ENCODE measurements at regions not wholly inside any gene's neighbourhood (a gene's known extent, or its start where the extent isn't known, plus 50 kb on each side); places are given as distances from the start of the nearest gene placed in this dataset.

DNA sequence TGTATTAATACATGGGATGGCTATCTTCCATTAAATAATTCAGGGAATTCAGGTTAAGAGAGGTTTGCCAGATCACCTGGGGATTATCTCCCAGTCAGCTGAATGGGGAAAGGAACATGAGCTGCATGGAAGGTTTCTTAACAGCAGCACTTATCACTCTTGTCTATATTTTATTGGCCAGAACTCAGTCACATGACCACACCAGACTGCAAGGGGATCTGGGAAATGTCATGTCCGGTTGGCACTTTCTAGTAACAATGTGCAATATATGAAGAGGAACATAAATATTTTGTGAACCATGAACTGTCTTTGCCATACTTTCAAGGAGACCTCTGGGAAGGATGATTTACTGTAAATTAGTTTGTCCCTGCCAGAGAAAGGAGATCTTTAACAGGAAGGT, 599.1 kb downstream of the SLC4A3 start:
- Histone ChIP-seq H2AFZ (ENCODE audit: low read length) (no peak overlapping the region), H3K4me2 (ENCODE audit: low read length) (no peak overlapping the region), H3K27me3 (ENCODE audit: insufficient read depth, low read length) (no peaks in the 10 kb centered on the region), H3K4me1 (ENCODE audit: insufficient read depth, low read length, severe bottlenecking) (no peaks in the 10 kb centered on the region), H3K36me3 (ENCODE audit: insufficient read depth, low read length) (no peaks in the 10 kb centered on the region), H3K9me2 (ENCODE audit: low read depth, low read length) (no peaks in the 10 kb centered on the region), H3K4me3 (ENCODE audit: low read depth, low read length, poor library complexity, severe bottlenecking) (no peak overlapping the region), H3K27ac (ENCODE audit: low read depth, low read length, poor library complexity, severe bottlenecking) (no peak overlapping the region), H3K79me2 (ENCODE audit: insufficient read depth, low read length) (no peaks in the 10 kb centered on the region), H4K20me1 (ENCODE audit: insufficient read depth, low read length) (no peaks in the 10 kb centered on the region), H3K9ac (ENCODE audit: low read length) (no peak overlapping the region), H3F3A (ENCODE audit: insufficient read depth, low read length) (no peaks in the 10 kb centered on the region), H3K9me3 (ENCODE audit: low read length) (no peaks in the 10 kb centered on the region)
- no peak for TF ChIP-seq EZH2 (IDR thresholded peaks at IDR 0.05; ENCODE audit: borderline replicate concordance, low read length)
- TF ChIP-seq, protein P1, sequence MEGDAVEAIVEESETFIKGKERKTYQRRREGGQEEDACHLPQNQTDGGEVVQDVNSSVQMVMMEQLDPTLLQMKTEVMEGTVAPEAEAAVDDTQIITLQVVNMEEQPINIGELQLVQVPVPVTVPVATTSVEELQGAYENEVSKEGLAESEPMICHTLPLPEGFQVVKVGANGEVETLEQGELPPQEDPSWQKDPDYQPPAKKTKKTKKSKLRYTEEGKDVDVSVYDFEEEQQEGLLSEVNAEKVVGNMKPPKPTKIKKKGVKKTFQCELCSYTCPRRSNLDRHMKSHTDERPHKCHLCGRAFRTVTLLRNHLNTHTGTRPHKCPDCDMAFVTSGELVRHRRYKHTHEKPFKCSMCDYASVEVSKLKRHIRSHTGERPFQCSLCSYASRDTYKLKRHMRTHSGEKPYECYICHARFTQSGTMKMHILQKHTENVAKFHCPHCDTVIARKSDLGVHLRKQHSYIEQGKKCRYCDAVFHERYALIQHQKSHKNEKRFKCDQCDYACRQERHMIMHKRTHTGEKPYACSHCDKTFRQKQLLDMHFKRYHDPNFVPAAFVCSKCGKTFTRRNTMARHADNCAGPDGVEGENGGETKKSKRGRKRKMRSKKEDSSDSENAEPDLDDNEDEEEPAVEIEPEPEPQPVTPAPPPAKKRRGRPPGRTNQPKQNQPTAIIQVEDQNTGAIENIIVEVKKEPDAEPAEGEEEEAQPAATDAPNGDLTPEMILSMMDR (IDR thresholded peaks at IDR 0.05; ENCODE audit: low read length), result no peak

DNA sequence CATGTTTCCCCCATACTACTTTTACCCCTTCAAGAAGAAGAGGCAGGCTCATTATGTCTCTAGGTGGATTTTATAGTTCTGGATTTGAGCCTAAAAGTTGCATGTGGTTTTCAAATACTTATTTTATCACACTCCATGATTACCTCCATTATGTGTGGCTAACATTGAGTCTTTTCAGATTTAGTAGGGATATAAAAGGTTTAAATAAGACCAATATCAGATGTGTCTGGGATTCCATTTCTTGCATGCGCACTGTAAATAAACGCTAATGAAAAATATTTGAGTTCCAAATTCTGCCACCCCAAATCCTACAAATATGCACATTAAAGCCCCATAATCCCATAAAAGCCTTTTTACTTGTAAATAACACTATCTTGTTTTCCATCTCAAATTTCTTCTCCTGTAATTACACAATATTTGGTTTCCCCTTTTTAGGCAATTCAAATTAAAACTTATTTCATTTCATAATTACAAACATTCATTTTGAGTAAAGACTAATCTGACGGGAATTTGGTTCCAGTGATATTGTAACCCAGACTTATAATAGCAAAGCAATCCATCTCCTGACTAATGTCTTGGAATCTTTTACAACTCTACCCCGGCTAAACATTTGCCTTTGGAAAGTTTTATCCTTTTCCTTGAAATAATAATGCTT, 600.0 kb downstream of the SLC4A3 start:
- Histone ChIP-seq H3K9ac (ENCODE audit: low read length) (no peak overlapping the region), H3K79me2 (ENCODE audit: insufficient read depth, low read length) (no peaks in the 10 kb centered on the region), H3F3A (ENCODE audit: insufficient read depth, low read length) (no peaks in the 10 kb centered on the region), H4K20me1 (ENCODE audit: insufficient read depth, low read length) (no peaks in the 10 kb centered on the region), H3K4me1 (ENCODE audit: insufficient read depth, low read length, severe bottlenecking) (no peaks in the 10 kb centered on the region), H3K27me3 (ENCODE audit: insufficient read depth, low read length) (no peaks in the 10 kb centered on the region), H3K9me3 (ENCODE audit: low read length) (no peaks in the 10 kb centered on the region), H3K27ac (ENCODE audit: low read depth, low read length, poor library complexity, severe bottlenecking) (no peak overlapping the region), H3K9me2 (ENCODE audit: low read depth, low read length) (no peaks in the 10 kb centered on the region), H3K36me3 (ENCODE audit: insufficient read depth, low read length) (no peaks in the 10 kb centered on the region), H3K4me3 (ENCODE audit: low read depth, low read length, poor library complexity, severe bottlenecking) (no peak overlapping the region), H2AFZ (ENCODE audit: low read length) (no peak overlapping the region), H3K4me2 (ENCODE audit: low read length) (no peak overlapping the region)
- TF ChIP-seq, protein P1 (IDR thresholded peaks at IDR 0.05; ENCODE audit: low read length), result no peak
- no peak for TF ChIP-seq EZH2 (IDR thresholded peaks at IDR 0.05; ENCODE audit: borderline replicate concordance, low read length)

DNA sequence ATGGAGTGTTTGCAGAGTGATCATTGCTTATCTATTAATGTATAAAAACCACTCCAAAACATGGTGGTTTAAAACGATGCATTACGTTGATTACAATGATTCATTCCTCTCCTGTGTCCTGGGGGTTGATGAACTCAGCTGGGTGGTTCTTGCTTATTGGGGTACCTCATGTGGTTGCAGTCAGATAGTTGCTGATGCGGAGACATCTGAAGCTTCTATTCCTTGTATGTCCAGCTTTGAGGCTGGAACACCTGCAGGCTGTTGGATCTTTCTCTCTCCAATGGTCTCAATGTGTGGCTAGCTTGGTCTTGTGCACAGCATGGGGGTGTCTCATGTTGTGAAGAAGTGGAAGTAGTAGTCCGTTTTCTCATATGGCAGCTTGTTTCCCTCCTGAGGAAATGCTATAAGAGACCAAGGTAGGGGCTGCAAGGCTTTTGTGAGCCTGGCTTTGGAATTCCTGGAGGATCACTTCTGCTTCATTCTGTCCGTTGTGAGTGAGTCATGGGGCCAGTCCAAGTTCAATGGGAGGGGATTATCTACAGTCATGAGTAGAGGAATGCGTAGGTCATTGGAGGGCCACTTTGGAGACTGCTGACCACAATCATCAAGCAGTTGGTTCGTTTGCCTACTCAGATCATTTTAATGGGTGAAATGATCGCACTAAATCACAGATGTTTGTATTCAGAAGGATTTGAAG, 601.0 kb downstream of the SLC4A3 start:
- H3K4me3 ChIP-seq (ENCODE audit: low read depth, low read length, poor library complexity, severe bottlenecking), result no peak overlapping the region
- H3K4me2 ChIP-seq (ENCODE audit: low read length), result no peak overlapping the region
- H3K4me1 ChIP-seq (ENCODE audit: insufficient read depth, low read length, severe bottlenecking), result no peaks in the 10 kb centered on the region
- H3K27ac ChIP-seq (ENCODE audit: low read depth, low read length, poor library complexity, severe bottlenecking), result no peak overlapping the region
- no peaks in the 10 kb centered on the region for H3K9me2 ChIP-seq (ENCODE audit: low read depth, low read length)
- no peak for TF ChIP-seq EZH2 (IDR thresholded peaks at IDR 0.05; ENCODE audit: borderline replicate concordance, low read length)
- TF ChIP-seq, protein P1 (IDR thresholded peaks at IDR 0.05; ENCODE audit: low read length), result no peak
- no peaks in the 10 kb centered on the region for H4K20me1 ChIP-seq (ENCODE audit: insufficient read depth, low read length)
- H3K9me3 ChIP-seq (ENCODE audit: low read length), result no peaks in the 10 kb centered on the region
- no peak overlapping the region for H2AFZ ChIP-seq (ENCODE audit: low read length)
- no peaks in the 10 kb centered on the region for H3K79me2 ChIP-seq (ENCODE audit: insufficient read depth, low read length)
- no peaks in the 10 kb centered on the region for H3K36me3 ChIP-seq (ENCODE audit: insufficient read depth, low read length)
- H3K27me3 ChIP-seq (ENCODE audit: insufficient read depth, low read length), result no peaks in the 10 kb centered on the region
- H3K9ac ChIP-seq (ENCODE audit: low read length), result no peak overlapping the region
- no peaks in the 10 kb centered on the region for H3F3A ChIP-seq (ENCODE audit: insufficient read depth, low read length)

Measured in OCI-LY1 (cell line).